NCI-H774 (cell line): ENCODE measurements at regions not wholly inside any gene's neighbourhood (a gene's known extent, or its start where the extent isn't known, plus 50 kb on each side); places are given as distances from the start of the nearest gene placed in this dataset.

ENCODE experiments used
- DNase-seq: peaks from one replicate; lab custom pipeline; 2025; lab: John Stamatoyannopoulos, UW

DNA sequence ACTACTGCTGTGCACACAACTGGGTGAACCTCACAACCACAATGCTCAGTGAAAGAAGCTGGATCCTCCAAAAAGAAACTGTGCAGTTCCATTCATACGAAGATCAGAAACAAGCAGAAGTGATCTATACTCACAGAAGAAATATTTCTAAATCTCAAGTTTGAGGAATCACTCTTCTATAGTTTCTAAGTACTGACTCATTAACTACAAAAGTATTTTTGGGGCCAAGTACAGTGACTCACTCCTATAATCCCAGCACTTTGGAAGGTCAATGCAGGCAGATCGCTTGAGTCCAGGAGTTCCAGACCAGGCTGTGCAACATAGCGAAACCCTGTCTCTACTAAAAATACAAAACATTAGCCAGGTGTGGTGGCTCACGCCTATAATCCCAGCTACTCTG is 51.3 kb upstream of the RELL1 start:
- no peak for DNase-seq
